Astrocyte (in vitro differentiated cells and primary cell): ENCODE measurements at regions not wholly inside any gene's neighbourhood (a gene's known extent, or its start where the extent isn't known, plus 50 kb on each side); places are given as distances from the start of the nearest gene placed in this dataset.

Experiments
- DNase-seq: peaks from one replicate; pipeline ENCODE4 v3.0.0-alpha.2; 2010; ENCODE audit warnings: low read depth
- FAIRE-seq: peaks from 2 replicates; lab custom pipeline; 2011; peaks lifted over from hg19 to GRCh38; lab: Jason Lieb, UNC
- H2AFZ ChIP-seq: 2 replicates; pipeline ENCODE4 v1.6.0; 2012; ENCODE audit warnings: low read depth, low read length, inconsistent platforms
- H3K27ac ChIP-seq: 2 replicates; pipeline ENCODE4 v1.5.1; 2011; ENCODE audit warnings: low read depth, low read length, inconsistent platforms
- H3K27me3 ChIP-seq: 2 replicates; pipeline ENCODE4 v1.6.0; 2011; ENCODE audit warnings: low read length, inconsistent platforms; ENCODE audit not compliant: insufficient read depth
- H3K36me3 ChIP-seq: 2 replicates; pipeline ENCODE4 v1.5.1; 2011; ENCODE audit warnings: low read length, inconsistent platforms; ENCODE audit not compliant: insufficient read depth
- H3K4me1 ChIP-seq: 2 replicates; pipeline ENCODE4 v1.5.1; 2011; ENCODE audit warnings: low read length, inconsistent platforms; ENCODE audit not compliant: insufficient read depth
- H3K4me2 ChIP-seq: 2 replicates; pipeline ENCODE4 v1.6.0; 2012; ENCODE audit warnings: low read length, inconsistent platforms
- H3K4me3 ChIP-seq: 2 replicates; pipeline ENCODE4 v1.5.1; 2011; ENCODE audit warnings: low read depth, mild to moderate bottlenecking, low read length, inconsistent platforms; ENCODE audit not compliant: insufficient read depth
- H3K79me2 ChIP-seq: 2 replicates; pipeline ENCODE4 v1.6.0; 2012; ENCODE audit warnings: mild to moderate bottlenecking, low read length, inconsistent platforms; ENCODE audit not compliant: insufficient read depth
- H3K9ac ChIP-seq: 2 replicates; pipeline ENCODE4 v1.6.0; 2012; ENCODE audit warnings: mild to moderate bottlenecking, low read length, inconsistent platforms
- H3K9me3 ChIP-seq: 2 replicates; pipeline ENCODE4 v1.5.1; 2012; ENCODE audit warnings: low read depth, mild to moderate bottlenecking, low read length, inconsistent platforms; ENCODE audit not compliant: insufficient read depth
- H4K20me1 ChIP-seq: 2 replicates; pipeline ENCODE4 v1.6.0; 2012; ENCODE audit warnings: low read length, inconsistent platforms; ENCODE audit not compliant: insufficient read depth
- H3K27ac Mint-ChIP-seq: one replicate; pipeline ENCODE4 v1.8.0; 2021; ENCODE audit warnings: mild to moderate bottlenecking, mixed read lengths; ENCODE audit not compliant: unreplicated experiment
- H3K27me3 Mint-ChIP-seq: one replicate; pipeline ENCODE4 v1.8.0; 2021; ENCODE audit warnings: low read depth, mixed read lengths; ENCODE audit not compliant: unreplicated experiment
- H3K36me3 Mint-ChIP-seq: one replicate; pipeline ENCODE4 v1.8.0; 2021; ENCODE audit warnings: low read depth, mixed read lengths; ENCODE audit not compliant: unreplicated experiment
- H3K4me1 Mint-ChIP-seq: one replicate; pipeline ENCODE4 v1.8.0; 2021; ENCODE audit warnings: low read depth, mixed read lengths; ENCODE audit not compliant: unreplicated experiment
- H3K4me3 Mint-ChIP-seq: one replicate; pipeline ENCODE4 v1.8.0; 2021; ENCODE audit warnings: mild to moderate bottlenecking, moderate library complexity, mixed read lengths; ENCODE audit not compliant: unreplicated experiment
- H3K9me3 Mint-ChIP-seq: one replicate; pipeline ENCODE4 v1.8.0; 2021; ENCODE audit warnings: mild to moderate bottlenecking, mixed read lengths; ENCODE audit not compliant: unreplicated experiment
- CTCF ChIP-seq: IDR thresholded peaks from 2 replicates; pipeline ENCODE4 v1.5.1; 2011; ENCODE audit warnings: low read depth, mild to moderate bottlenecking, inconsistent platforms, low read length, moderate library complexity; ENCODE audit not compliant: insufficient read depth
- EZH2 ChIP-seq: IDR thresholded peaks from 2 replicates; pipeline ENCODE4 v1.6.1; 2012; ENCODE audit warnings: mild to moderate bottlenecking, low read length, inconsistent platforms; ENCODE audit not compliant: insufficient read depth

DNA sequence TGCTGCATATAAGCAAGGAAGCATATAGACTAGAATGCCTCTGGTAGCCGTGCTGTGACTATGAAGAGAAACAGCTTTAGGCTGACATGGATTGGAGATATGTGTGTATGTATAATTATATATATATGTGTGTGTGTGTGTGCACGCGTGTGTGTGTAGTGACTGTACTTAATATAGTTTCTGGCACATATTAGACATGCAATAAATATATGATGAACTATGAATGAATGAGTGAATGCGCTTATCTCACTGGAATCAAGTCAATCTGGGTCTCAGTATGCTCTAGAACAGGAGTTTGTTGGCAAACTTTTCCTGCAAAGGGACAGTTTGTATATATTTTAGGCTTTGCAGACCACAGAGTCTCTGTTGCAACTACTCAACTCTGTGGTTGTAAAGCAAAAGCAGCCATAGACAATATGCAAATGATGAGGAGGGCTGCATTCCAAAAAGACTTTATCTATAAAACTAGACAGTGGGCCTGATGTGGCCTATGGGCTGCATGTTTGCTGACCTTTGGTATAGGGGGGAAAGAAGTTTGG, 482.9 kb upstream of the USP24 start:
- DNase-seq (no peak), FAIRE-seq (no peak)
- no peak overlapping the region for H3K4me3 Mint-ChIP-seq
- no peaks in the 10 kb centered on the region for H3K9me3 ChIP-seq
- H3K27me3 ChIP-seq: no peaks in the 10 kb centered on the region
- H3K9me3 Mint-ChIP-seq: no peaks in the 10 kb centered on the region
- peaks cover 9% of the 10 kb centered on the region for H3K27me3 Mint-ChIP-seq
- H3K36me3 ChIP-seq: no peaks in the 10 kb centered on the region
- no peaks in the 10 kb centered on the region for H3K36me3 Mint-ChIP-seq
- no peak overlapping the region for H3K4me2 ChIP-seq
- no peak overlapping the region for H3K9ac ChIP-seq
- TF ChIP-seq EZH2 (no peak), CTCF (no peak)
- H3K4me1 Mint-ChIP-seq: peaks cover 6% of the 10 kb centered on the region
- peaks cover 33% of the 10 kb centered on the region for H3K4me1 ChIP-seq
- no peak overlapping the region for H3K4me3 ChIP-seq
- no peak overlapping the region for H2AFZ ChIP-seq
- H3K27ac Mint-ChIP-seq: no peak overlapping the region
- H3K79me2 ChIP-seq: no peaks in the 10 kb centered on the region
- H3K27ac ChIP-seq: no peak overlapping the region
- no peaks in the 10 kb centered on the region for H4K20me1 ChIP-seq

DNA sequence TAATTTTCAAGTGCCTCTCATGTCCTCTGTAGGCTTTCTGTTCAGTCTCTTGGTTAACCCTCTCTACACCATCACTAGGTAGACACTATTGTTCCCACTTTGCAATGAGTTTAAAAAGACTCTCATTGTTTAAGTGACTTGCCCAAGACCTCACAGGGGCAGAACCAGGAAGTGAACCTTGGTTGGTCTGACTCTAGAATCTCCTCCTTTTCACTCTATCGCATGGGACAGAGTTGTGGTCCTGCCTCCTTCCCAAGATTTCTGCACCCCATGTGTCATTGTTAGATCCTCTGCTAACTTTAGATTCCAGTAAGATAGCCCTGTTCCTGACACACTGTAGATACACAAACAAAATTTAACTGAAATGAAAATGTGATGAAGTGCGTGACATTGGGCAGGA, 481.7 kb upstream of the USP24 start:
- H3K9ac ChIP-seq: peak overlapping the region; percentile 35
- H3K4me2 ChIP-seq: peak overlapping the region; percentile 18
- no peaks in the 10 kb centered on the region for H3K36me3 Mint-ChIP-seq
- H2AFZ ChIP-seq: no peak overlapping the region
- TF ChIP-seq EZH2 (no peak), CTCF (no peak)
- FAIRE-seq: peak; percentile 83
- peaks cover 6% of the 10 kb centered on the region for H3K4me1 Mint-ChIP-seq
- H3K79me2 ChIP-seq: no peaks in the 10 kb centered on the region
- peak overlapping the region; percentile 80 for H3K27ac ChIP-seq
- H3K4me1 ChIP-seq: peaks cover 33% of the 10 kb centered on the region
- no peak for DNase-seq
- peaks cover 8% of the 10 kb centered on the region for H3K27me3 Mint-ChIP-seq
- no peak overlapping the region for H3K27ac Mint-ChIP-seq
- no peak overlapping the region for H3K4me3 ChIP-seq
- no peaks in the 10 kb centered on the region for H3K9me3 ChIP-seq
- H3K27me3 ChIP-seq: no peaks in the 10 kb centered on the region
- H3K9me3 Mint-ChIP-seq: no peaks in the 10 kb centered on the region
- H3K36me3 ChIP-seq: no peaks in the 10 kb centered on the region
- H3K4me3 Mint-ChIP-seq: no peak overlapping the region
- no peaks in the 10 kb centered on the region for H4K20me1 ChIP-seq

DNA sequence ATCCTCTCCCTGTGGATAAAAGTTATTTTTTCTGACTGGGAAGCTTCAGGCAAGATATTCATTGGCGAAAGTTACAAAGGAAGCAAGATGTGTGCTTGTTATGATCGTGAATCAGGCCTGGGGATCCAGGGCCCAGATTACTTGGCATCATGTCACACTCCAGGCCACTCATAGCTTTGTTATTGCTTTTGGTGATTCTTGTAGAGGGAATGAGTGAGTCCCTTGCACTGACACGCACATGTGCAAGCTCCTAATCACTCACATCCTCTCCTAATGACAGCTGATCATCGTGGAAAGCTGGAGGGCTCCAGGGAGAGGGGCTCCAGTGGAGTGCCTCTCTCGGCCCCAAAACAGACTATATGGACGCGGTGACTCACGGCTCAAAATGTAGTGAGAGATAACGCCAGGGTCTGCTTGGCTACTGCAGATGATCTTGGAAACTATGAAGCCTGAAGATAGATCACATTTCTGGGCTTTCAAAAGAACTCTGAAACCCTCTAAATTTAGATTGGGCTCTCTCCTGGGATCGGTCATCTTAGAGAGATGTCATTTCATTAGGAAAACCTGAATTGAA, 481.1 kb upstream of the USP24 start:
- FAIRE-seq: peak; percentile 99
- H3K27ac ChIP-seq: peak overlapping the region; percentile 80
- H3K79me2 ChIP-seq: no peaks in the 10 kb centered on the region
- H3K27ac Mint-ChIP-seq: no peak overlapping the region
- H3K9me3 Mint-ChIP-seq: no peaks in the 10 kb centered on the region
- H3K4me1 ChIP-seq: peaks cover 33% of the 10 kb centered on the region
- H3K36me3 ChIP-seq: no peaks in the 10 kb centered on the region
- peaks cover 9% of the 10 kb centered on the region for H3K27me3 Mint-ChIP-seq
- no peaks in the 10 kb centered on the region for H3K27me3 ChIP-seq
- H3K4me1 Mint-ChIP-seq: peaks cover 6% of the 10 kb centered on the region
- no peak overlapping the region for H3K4me3 ChIP-seq
- TF ChIP-seq EZH2 (no peak), CTCF (no peak)
- H3K4me3 Mint-ChIP-seq: no peak overlapping the region
- peak overlapping the region; percentile 42 for H3K9ac ChIP-seq
- H3K36me3 Mint-ChIP-seq: no peaks in the 10 kb centered on the region
- DNase-seq: peak; percentile 96
- no peak overlapping the region for H2AFZ ChIP-seq
- peak overlapping the region; percentile 18 for H3K4me2 ChIP-seq
- no peaks in the 10 kb centered on the region for H3K9me3 ChIP-seq
- H4K20me1 ChIP-seq: no peaks in the 10 kb centered on the region
